ENCODE measurements at regions not wholly inside any gene's neighbourhood (a gene's known extent, or its start where the extent isn't known, plus 50 kb on each side); places are given as distances from the start of the nearest gene placed in this dataset.

GRCh38 chr2:216920937-216921456, 61.1 kb upstream of the TNP1 start:
- DNase-seq: no peak

GRCh38 chr2:216920143-216920876, 60.4 kb upstream of the TNP1 start:
- DNase-seq: no peak

DNA sequence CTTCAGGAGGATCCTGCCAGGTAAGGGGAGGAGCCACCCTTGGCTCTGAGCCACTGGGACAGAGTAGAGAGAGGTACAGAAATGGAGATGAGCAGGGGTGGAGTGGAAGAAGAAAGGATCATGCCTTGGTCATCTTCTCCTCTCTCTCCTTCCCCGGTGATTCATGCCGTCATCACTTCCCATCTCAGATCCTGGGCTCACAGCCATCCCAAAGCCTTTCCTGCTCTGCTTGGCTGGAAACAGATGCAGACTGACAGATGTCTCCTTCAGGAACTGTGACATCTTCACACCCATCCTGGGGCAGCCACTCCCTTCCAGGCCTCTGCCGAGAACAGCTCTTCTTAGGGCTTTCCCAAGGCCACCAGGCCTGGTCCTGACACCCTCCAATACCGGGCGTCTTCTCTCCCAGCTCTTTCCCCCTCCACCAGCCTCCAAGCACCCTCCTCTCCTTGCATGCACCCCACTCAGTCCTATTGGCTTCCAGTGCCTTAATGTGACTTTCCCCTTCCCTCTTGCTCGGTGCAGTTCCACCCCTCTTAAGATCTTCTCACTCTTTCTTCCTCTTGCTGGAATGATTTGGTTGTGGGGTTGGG, 58.3 kb upstream of the TNP1 start:
- DNase-seq: peak in 1 of 2 experiments; percentile 53

DNA sequence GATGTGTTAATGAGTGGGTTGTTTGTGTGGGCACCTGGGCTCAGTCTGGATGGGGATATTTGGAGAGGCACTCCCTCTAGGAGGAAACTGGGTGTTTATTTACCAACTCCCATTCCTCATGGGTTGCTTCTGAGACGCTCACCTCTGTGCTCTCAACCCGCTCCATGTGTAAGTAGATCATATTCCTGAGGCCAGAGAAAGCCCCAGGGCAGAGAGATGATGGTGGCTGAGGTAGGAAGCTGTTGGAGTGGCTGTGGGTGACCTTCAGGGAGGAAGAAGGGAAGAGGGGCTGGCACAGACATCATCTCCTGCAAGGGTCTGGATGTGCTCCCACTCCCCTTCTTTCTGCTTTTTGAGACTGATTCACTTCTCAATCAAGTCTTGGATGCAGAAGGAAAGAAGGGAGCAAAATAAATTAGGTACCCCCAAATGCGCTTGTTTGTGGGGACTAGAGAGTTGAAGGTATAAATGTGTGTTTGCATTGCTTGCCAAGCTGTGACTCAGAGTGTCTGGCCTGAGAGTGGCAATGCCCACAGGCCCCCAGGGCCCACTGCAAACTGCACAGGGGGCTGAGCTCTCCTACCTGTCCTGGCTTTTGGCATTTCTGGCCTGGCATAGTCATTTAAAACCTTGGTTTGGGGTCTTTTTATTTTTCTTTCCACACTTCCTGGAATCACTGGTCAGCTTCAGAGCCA, 57.2 kb upstream of the TNP1 start:
- DNase-seq: no peak

GRCh38 chr2:216915557-216916150, 55.8 kb upstream of the TNP1 start:
- no peak for DNase-seq

GRCh38 chr2:216914491-216914890, 54.6 kb upstream of the TNP1 start:
- no peak for DNase-seq

GRCh38 chr2:216911886-216912285, 52.0 kb upstream of the TNP1 start:
- no peak for DNase-seq

GRCh38 chr2:216911008-216911407, 51.1 kb upstream of the TNP1 start:
- DNase-seq: no peak

DNA sequence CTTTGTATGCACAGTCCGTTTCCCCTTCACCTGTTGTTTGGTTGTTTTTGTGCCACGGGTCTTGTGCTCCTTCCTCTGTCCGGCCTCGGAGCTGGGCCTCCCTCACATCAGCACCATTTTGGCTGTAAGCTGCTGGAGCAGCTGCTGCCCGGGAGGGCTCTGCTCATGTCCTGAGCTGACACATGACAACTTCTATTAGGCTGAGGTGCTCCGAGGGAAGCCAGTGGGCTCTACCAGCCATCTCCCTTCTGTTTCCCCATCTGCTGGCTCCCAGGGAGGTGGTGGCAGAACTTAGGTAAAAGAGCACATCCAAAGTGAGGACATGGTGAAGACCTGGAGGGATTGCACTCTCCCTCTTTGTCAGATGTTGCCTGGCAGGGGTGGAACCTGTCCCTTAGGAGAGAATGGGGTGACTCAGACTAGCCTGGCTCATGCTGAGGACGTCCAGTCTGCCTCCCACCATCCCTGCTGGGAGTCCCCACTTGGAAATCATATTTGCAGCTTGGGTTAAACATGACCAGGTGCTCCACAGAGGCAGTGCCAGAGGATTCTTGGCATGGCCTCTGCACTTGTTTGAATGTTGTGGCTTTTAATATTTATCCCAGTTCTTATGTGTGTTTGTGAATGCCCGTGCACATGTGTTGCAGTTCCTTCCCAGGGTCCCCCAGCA, 49.8 kb upstream of the TNP1 start:
- no peak for DNase-seq
